ENCODE measurements at regions not wholly inside any gene's neighbourhood (a gene's known extent, or its start where the extent isn't known, plus 50 kb on each side); places are given as distances from the start of the nearest gene placed in this dataset.
"Not testable (repeated sequence)": the region's sequence is repeated elsewhere in the genome, so short reads cannot be mapped to it uniquely, and the experiment has no call there.

GRCh38 chr7:130951976-130952876 lies 218.2 kb upstream of the KLF14 start:
- no peak for TF ChIP-seq CTCF (IDR thresholded peaks at IDR 0.05; ENCODE audit: extremely low read depth, missing control alignments)
- no peak for DNase-seq (ENCODE audit: low spot score)

GRCh38 chr7:130953196-130953595 lies 219.2 kb upstream of the KLF14 start:
- DNase-seq (ENCODE audit: low spot score) = no peak

GRCh38 chr7:130954918-130955564 lies 221.0 kb upstream of the KLF14 start:
- DNase-seq (ENCODE audit: low spot score) = no peak
- TF ChIP-seq CTCF (IDR thresholded peaks at IDR 0.05; ENCODE audit: extremely low read depth, missing control alignments) = no peak

More at GRCh38 chr7:130953196-130953595, 219.2 kb upstream of the KLF14 start:
- no peak for TF ChIP-seq CTCF (IDR thresholded peaks at IDR 0.05; ENCODE audit: extremely low read depth, missing control alignments)

GRCh38 chr7:130955565-130955919 lies 221.5 kb upstream of the KLF14 start:
- no peak for DNase-seq (ENCODE audit: low spot score)
- no peak for TF ChIP-seq CTCF (IDR thresholded peaks at IDR 0.05; ENCODE audit: extremely low read depth, missing control alignments)

- no peak for TF ChIP-seq CTCF (IDR thresholded peaks at IDR 0.05; ENCODE audit: extremely low read depth, missing control alignments)
- no peak for DNase-seq (ENCODE audit: low spot score)
Observed at GRCh38 chr7:130956417-130957136, 222.6 kb upstream of the KLF14 start.

- DNase-seq (ENCODE audit: low spot score) = no peak
- no peak for TF ChIP-seq CTCF (IDR thresholded peaks at IDR 0.05; ENCODE audit: extremely low read depth, missing control alignments)
Observed at GRCh38 chr7:130957137-130957513, 223.1 kb upstream of the KLF14 start.

GRCh38 chr7:130957722-130958435 lies 223.9 kb upstream of the KLF14 start:
- not testable (repeated sequence) for DNase-seq (ENCODE audit: low spot score)

All from GM20000 (cell line).